ENCODE measurements at regions not wholly inside any gene's neighbourhood (a gene's known extent, or its start where the extent isn't known, plus 50 kb on each side); places are given as distances from the start of the nearest gene placed in this dataset.

DNA sequence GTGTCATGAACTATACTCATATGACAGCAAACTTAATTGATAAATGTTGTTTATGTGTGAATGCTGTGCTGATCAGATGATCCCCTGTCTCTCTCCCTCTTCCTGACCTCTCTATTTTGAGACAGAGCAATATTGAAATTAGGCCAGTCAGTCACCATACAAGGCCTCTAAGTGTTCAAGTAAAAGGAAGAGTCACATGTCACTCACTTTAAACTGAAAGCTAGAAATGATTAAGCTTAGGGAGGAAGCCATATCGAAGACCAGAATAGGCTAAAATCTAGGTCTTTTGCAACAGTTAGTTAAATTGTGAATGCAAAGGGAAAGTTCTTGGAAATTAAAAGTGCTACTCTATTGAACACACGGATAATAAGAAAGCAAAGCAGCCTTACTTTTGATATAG lies 498.6 kb downstream of the ZPLD1 start:
- no peaks in the 10 kb centered on the region for H3K36me3 ChIP-seq (ENCODE audit: control insufficient read depth, insufficient read depth, low read length)
- DNase-seq (ENCODE audit: low read depth, low spot score) = no peak
- no peak overlapping the region for H3K4me3 ChIP-seq (ENCODE audit: low read depth in 2 of 2, low read length in 2 of 2)
- BruUV-seq (replicated peaks) = no TSS peak
- no peaks in the 10 kb centered on the region for H3K4me1 ChIP-seq (ENCODE audit: control insufficient read depth, insufficient read depth, low read length)
- intact Hi-C loops (cut with micrococcal nuclease; ENCODE audit: unreplicated experiment) = no loop called here
- no peaks in the 10 kb centered on the region for H3K27me3 ChIP-seq (ENCODE audit: control insufficient read depth, insufficient read depth, low read length)
- H3K27ac ChIP-seq (ENCODE audit: low read length) = no peak overlapping the region
- no peak for ATAC-seq
- peaks cover 11% of the 10 kb centered on the region; the same call in 1 of the 2 replicates for H3K9me3 ChIP-seq (ENCODE audit: control insufficient read depth, insufficient read depth, low read depth, low read length)
- in situ Hi-C loops (cut with HindIII; ENCODE audit: low pct_unique_long_range_greater_than_20kb, low sequenced_read_pairs) = no loop called here
- CTCF ChIA-PET = no interaction called here
- POLR2A ChIA-PET = no interaction called here
- TF ChIP-seq, protein P1, sequence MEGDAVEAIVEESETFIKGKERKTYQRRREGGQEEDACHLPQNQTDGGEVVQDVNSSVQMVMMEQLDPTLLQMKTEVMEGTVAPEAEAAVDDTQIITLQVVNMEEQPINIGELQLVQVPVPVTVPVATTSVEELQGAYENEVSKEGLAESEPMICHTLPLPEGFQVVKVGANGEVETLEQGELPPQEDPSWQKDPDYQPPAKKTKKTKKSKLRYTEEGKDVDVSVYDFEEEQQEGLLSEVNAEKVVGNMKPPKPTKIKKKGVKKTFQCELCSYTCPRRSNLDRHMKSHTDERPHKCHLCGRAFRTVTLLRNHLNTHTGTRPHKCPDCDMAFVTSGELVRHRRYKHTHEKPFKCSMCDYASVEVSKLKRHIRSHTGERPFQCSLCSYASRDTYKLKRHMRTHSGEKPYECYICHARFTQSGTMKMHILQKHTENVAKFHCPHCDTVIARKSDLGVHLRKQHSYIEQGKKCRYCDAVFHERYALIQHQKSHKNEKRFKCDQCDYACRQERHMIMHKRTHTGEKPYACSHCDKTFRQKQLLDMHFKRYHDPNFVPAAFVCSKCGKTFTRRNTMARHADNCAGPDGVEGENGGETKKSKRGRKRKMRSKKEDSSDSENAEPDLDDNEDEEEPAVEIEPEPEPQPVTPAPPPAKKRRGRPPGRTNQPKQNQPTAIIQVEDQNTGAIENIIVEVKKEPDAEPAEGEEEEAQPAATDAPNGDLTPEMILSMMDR (IDR thresholded peaks at IDR 0.05) = no peak
- TF ChIP-seq TCF7L2 (IDR thresholded peaks at IDR 0.05; ENCODE audit: low read depth, low read length) = no peak
- TF ChIP-seq SIN3A (IDR thresholded peaks at IDR 0.05; ENCODE audit: borderline replicate concordance, insufficient read depth, low read depth, low read length) = no peak
- TF ChIP-seq, protein P2, sequence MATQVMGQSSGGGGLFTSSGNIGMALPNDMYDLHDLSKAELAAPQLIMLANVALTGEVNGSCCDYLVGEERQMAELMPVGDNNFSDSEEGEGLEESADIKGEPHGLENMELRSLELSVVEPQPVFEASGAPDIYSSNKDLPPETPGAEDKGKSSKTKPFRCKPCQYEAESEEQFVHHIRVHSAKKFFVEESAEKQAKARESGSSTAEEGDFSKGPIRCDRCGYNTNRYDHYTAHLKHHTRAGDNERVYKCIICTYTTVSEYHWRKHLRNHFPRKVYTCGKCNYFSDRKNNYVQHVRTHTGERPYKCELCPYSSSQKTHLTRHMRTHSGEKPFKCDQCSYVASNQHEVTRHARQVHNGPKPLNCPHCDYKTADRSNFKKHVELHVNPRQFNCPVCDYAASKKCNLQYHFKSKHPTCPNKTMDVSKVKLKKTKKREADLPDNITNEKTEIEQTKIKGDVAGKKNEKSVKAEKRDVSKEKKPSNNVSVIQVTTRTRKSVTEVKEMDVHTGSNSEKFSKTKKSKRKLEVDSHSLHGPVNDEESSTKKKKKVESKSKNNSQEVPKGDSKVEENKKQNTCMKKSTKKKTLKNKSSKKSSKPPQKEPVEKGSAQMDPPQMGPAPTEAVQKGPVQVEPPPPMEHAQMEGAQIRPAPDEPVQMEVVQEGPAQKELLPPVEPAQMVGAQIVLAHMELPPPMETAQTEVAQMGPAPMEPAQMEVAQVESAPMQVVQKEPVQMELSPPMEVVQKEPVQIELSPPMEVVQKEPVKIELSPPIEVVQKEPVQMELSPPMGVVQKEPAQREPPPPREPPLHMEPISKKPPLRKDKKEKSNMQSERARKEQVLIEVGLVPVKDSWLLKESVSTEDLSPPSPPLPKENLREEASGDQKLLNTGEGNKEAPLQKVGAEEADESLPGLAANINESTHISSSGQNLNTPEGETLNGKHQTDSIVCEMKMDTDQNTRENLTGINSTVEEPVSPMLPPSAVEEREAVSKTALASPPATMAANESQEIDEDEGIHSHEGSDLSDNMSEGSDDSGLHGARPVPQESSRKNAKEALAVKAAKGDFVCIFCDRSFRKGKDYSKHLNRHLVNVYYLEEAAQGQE (IDR thresholded peaks at IDR 0.05; ENCODE audit: insufficient read depth in 1 of 2, low read depth in 2 of 2, low read length in 1 of 2) = no peak
- TF ChIP-seq POLR2AphosphoS5 (IDR thresholded peaks at IDR 0.05; ENCODE audit: low read depth, low read length) = no peak

DNA sequence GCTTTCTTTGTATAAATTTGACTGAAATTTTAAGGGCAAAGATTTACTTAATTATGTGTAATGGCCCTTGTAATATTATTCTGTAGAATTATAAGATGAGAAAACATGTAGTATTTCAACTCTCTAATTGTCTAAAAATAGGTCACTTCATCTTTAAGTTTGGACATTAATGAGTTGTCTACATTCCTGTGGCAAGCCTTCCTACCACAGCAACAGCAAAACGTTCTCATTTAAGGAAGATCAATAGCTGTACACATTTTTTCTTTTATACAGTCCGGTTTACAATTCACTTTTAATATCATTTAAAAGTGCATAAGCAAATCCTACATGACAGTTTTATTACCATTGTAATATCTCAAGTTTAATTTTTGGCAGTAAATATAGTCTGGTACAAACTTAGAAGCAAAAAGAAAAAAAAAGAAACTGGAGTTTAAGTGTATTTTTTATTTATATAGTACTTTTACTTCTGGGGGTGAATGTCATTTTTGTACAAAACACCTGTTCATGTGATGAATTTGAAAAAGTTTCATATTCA lies 501.8 kb downstream of the ZPLD1 start:
- no peak for ATAC-seq
- Histone ChIP-seq H3K36me3 (ENCODE audit: control insufficient read depth, insufficient read depth, low read length) (no peaks in the 10 kb centered on the region), H3K4me3 (ENCODE audit: low read depth in 2 of 2, low read length in 2 of 2) (no peak overlapping the region), H3K27me3 (ENCODE audit: control insufficient read depth, insufficient read depth, low read length) (no peaks in the 10 kb centered on the region), H3K27ac (ENCODE audit: low read length) (no peak overlapping the region), H3K9me3 (ENCODE audit: control insufficient read depth, insufficient read depth, low read depth, low read length) (peaks cover 4% of the 10 kb centered on the region; the same call in 1 of the 2 replicates), H3K4me1 (ENCODE audit: control insufficient read depth, insufficient read depth, low read length) (no peaks in the 10 kb centered on the region)
- ChIA-PET CTCF (no interaction called here), POLR2A (no interaction called here)
- intact Hi-C loops (cut with micrococcal nuclease; ENCODE audit: unreplicated experiment) (no loop called here), in situ Hi-C loops (cut with HindIII; ENCODE audit: low pct_unique_long_range_greater_than_20kb, low sequenced_read_pairs) (no loop called here)
- DNase-seq (ENCODE audit: low read depth, low spot score) = no peak
- no TSS peak for BruUV-seq (replicated peaks)
- TF ChIP-seq, protein P2 (IDR thresholded peaks at IDR 0.05; ENCODE audit: insufficient read depth in 1 of 2, low read depth in 2 of 2, low read length in 1 of 2) = no peak
- TF ChIP-seq SIN3A (IDR thresholded peaks at IDR 0.05; ENCODE audit: borderline replicate concordance, insufficient read depth, low read depth, low read length) = no peak
- no peak for TF ChIP-seq TCF7L2 (IDR thresholded peaks at IDR 0.05; ENCODE audit: low read depth, low read length)
- TF ChIP-seq, protein P1 (IDR thresholded peaks at IDR 0.05) = no peak
- no peak for TF ChIP-seq POLR2AphosphoS5 (IDR thresholded peaks at IDR 0.05; ENCODE audit: low read depth, low read length)
